GM21367 (cell line): ENCODE measurements at regions not wholly inside any gene's neighbourhood (a gene's known extent, or its start where the extent isn't known, plus 50 kb on each side); places are given as distances from the start of the nearest gene placed in this dataset.
A peak's percentile ranks its signal among the peaks of the same experiment; 100 is the strongest.

ENCODE experiments used
- ATAC-seq: cut with Tn5 transposase; IDR thresholded peaks from one replicate; pipeline ENCODE4 v1.9.1; 2021; ENCODE audit not compliant: unreplicated experiment

- no peak for ATAC-seq
These were observed 97.1 kb upstream of the MAML3 start for GRCh38 chr4:140250989-140251552.

GRCh38 chr4:140249351-140249750 lies 95.4 kb upstream of the MAML3 start:
- ATAC-seq = no peak

GRCh38 chr4:140247237-140247636 lies 93.3 kb upstream of the MAML3 start:
- ATAC-seq = no peak

DNA sequence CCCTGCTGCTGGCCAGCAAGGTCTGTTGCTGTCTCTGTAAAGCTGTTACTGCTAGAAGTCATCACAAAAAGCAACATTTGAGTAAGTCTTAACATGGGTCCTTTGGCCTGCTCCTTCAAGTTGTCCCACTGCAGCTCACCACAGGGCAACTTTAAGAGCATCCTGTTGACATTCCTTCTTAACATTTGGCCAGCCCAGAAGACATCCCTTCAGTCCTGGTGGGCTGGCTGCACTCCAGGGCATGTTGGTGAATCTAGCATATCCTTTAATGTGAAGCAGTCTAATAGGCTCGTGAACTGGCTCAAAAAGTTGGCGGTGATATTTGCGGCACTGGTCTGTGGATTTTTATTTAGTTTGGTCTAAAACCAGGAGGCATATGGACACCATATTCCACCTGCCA lies 92.2 kb upstream of the MAML3 start:
- no peak for ATAC-seq

DNA sequence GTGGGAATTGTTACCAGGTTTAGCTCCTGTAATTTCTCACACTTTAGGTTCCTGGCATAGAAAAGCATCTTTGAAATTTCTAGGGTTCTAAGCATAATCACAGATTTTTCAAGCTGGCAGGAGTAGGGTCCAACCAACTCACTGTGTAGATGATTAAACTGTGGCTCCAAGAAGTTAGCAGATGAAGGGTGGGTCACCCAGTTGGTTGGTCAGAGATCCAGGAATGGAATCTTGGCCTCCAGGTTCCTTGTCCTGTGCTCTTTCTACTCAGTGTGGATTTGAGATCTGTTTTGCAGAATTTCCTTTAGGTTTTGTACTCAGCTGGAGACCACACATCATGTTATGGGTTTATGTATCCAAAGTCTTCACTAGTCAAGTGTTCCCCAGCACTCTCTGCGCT lies 90.3 kb upstream of the MAML3 start:
- ATAC-seq = no peak

GRCh38 chr4:140243278-140243753 lies 89.3 kb upstream of the MAML3 start:
- ATAC-seq = peak; percentile 74

- peak; percentile 50 for ATAC-seq
These were observed 88.6 kb upstream of the MAML3 start for GRCh38 chr4:140242357-140243277.

GRCh38 chr4:140240237-140240636 lies 86.3 kb upstream of the MAML3 start:
- ATAC-seq = no peak

DNA sequence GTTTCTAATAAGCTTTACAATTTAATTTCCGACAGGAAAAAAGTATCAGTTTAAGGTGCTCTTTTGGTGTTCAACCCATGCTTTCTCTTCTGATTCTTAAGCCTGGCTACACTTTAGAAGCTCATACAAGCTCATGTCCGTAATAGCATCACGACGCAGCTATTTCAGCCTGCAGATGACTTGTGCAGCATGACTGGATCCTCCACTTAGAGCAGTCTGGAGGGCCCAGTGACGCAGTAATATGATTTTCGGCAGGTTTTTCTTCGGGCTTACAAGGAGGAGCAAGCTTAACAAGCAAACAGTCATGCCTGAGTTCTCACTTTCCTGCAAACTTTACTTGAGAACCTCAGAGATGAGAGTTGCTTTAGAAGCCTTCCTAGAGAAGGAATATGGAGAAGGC lies 85.3 kb upstream of the MAML3 start:
- ATAC-seq = no peak

- no peak for ATAC-seq
These were observed 84.5 kb upstream of the MAML3 start for GRCh38 chr4:140238351-140239056.

- ATAC-seq = no peak
These were observed 83.8 kb upstream of the MAML3 start for GRCh38 chr4:140237616-140238350.

- ATAC-seq = no peak
These were observed 82.7 kb upstream of the MAML3 start for GRCh38 chr4:140236654-140237169.

DNA sequence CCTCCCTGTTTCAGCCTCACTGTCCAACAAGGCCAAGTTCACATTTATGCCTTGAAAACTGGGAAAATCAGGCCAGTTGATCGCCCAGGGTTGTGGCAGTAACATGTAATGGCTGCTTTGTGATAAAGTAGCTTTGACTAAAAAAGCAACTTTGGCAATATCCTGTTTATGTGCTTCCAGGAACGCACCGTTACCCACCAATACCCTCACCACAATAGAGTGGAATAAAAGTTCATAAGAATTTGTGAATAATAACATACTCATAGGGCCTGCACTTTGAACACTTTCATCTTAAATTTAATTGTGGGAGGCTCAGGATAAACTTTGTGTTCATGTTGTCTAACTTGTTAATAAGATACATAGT lies 80.7 kb upstream of the MAML3 start:
- no peak for ATAC-seq

DNA sequence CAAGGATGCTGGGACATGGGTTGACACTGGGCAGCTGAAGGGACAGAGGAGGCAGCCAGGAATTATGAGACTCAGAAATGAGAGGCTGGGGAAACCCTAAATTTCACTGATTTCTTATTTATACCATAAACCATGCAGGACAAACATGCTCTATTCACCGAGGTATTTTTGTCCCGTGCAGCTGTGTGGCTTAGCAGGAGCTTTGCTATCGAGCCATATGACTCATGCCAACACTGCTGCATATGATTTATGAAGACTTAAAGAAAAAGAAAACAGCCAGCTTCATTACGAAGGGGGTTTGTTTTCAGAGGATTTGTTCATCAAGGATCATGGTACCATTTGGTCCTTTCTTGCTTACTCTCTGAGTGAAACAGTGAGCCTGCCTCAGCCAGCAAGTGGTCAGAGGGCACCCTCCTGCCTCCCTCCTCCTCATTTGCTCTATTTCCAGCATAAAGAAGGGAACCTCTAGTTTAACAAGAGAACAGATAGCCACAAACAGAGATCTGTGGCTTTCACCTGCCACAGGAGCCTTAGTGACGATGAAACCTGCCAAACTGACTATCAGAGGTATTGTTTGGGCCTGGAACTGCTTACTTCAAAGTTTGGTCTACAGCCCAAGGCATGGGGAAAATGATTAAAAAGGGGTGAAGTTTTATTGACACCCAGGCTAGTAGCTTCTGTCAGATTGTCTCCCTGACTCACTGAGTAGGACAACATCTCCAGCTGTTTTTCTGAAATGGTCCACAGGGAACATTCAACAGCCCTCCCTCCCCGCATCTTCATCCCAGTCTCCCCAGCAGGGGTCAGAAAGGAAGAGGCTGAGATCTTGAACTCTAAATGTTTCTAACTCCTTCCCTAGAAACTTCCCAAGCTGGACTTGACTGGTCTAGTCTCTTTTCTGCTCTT lies 80.1 kb upstream of the MAML3 start:
- no peak for ATAC-seq

- no peak for ATAC-seq
These were observed 75.9 kb upstream of the MAML3 start for GRCh38 chr4:140229881-140230280.

DNA sequence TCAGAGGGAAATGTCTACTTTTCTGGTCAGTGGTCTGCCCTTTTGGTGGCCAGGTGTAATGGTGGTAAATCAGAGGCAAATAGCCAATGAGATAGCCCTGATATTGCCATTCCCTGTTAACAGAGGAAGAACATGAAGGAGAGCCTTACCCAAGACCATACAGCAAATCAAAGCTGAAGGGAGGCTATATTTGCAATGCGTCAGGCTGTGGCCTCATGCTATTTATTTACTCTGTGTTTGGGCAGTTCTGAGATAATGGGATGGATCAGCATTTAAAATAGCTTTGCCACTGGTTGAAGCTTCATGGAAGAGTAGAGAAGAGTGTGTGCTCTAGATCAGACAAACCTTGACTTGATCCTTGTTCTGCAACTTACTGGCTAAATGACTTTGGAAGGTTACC lies 73.3 kb upstream of the MAML3 start:
- ATAC-seq = no peak

- no peak for ATAC-seq
These were observed 69.2 kb upstream of the MAML3 start for GRCh38 chr4:140223056-140223810.

- ATAC-seq = no peak
These were observed 68.2 kb upstream of the MAML3 start for GRCh38 chr4:140222171-140222570.

DNA sequence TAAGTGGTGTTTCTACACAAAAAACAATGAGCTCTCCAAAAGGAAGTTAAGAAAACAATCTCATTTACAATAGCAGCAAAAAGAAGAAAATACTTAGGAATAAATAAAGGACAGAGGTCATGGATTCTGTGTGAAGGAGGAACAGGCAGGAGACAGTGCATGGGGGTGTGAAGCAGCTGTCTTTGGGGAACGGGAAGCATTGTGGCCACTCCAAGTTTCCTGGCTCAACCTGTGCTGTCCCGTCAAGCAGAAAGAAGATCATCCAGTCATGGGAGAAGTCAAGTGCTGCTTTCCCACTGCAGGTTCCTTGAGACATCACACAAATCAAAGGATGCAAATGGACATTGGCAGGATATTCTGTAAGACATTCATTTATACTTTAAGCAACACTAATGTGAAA lies 66.1 kb upstream of the MAML3 start:
- no peak for ATAC-seq
